Hematopoietic multipotent progenitor cell treated with erythropoietin and hydrocortisone succinate and interleukin-3 and kit ligand, for 6 days (in vitro differentiated cells): ENCODE measurements at regions not wholly inside any gene's neighbourhood (a gene's known extent, or its start where the extent isn't known, plus 50 kb on each side); places are given as distances from the start of the nearest gene placed in this dataset.

Source experiments
- DNase-seq: peaks from one replicate; pipeline ENCODE4 v3.0.0-alpha.2; 2015

DNA sequence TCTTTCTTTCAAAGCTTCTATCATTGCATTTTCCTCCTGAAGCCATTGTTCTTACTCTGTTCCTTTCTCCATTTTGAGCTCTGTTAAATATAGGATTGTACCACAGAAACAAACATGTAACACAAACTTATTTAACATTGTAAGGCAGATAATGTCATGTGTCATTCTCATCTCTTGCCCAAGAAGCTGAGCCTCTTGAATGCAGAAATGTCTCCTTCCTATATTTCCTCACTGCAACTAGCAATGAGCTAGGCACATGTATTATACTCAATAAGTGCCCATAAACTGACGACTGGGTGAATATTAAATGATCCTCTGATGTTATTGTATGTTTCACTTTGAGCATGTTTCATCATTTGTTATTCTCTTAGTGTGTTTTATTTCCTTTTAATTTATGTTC, 56.7 kb upstream of the SLC7A11 start:
- DNase-seq: no peak

DNA sequence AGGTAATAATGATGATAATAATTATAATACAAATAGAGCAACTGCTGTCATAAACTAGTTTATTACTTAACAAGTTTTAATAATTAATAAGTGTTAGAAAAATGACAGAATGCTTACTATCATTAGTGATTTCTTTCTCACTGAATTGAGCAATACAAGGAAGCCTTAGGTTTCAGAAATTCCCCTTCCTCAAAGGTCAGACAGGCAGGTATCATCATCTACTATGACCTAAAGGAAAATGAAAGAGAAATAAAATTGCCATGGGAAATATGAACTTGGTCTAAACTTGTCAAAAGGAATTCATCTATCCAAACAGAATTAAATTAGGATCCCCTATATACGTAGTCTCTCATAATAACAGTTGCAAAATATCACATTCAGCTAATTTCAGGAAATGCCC, 56.3 kb upstream of the SLC7A11 start:
- DNase-seq: no peak

DNA sequence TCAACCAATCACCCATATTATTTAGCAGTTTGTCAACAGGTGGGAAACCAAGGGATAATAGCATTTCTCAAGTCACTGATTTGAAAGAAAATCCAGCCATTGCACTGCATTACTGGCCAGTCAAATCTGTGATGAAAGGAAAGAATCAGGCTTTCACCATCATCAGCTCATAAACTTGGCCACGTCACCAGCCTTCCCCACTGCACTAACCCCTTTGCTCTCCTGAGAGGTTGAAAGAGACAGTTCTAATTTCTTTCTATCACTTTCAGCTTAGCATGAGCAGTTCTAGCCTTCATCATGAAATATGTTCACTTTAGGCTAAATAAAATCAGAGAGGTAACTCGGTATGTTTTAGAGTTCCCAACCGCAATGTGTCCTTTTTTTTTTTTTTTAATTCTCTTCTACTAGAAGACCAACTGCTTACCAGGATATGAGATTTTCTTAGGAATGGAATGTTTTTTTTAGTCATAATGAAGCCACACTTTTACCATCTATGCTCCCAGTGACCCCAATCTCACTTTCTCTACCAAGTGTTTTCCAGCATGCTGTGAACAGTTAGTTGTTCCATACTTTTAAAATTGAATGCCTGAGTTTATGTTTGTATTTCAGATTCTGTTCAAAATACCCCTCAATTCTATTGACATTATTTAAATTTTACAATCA, 55.7 kb upstream of the SLC7A11 start:
- DNase-seq: no peak

DNA sequence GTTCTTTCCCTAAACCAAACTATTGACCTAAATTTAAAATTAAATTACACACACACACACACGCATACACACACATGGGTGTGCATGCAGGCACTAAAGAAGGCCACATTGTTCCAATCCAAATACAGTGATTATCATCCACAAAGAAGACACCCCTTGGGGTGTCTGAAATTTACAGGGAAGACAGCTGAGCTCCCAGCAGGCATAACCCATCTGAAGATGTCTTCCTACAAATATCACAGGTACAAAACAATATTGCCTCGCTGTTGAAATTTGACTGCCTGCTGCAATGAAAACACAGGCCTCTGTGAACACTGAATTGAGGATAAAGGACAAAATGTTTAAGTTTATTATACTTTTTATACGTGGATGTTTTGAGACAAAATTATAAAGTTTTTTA, 50.2 kb upstream of the SLC7A11 start:
- DNase-seq: no peak
